CD4-positive, alpha-beta T cell treated with Interleukin-12 subunit alpha and Interleukin-12 subunit beta, for 1 hour (primary cell): ENCODE measurements at regions not wholly inside any gene's neighbourhood (a gene's known extent, or its start where the extent isn't known, plus 50 kb on each side); places are given as distances from the start of the nearest gene placed in this dataset.

Source experiments
- DNase-seq: peaks from one replicate; pipeline ENCODE4 v3.0.0-alpha.2; 2020

DNA sequence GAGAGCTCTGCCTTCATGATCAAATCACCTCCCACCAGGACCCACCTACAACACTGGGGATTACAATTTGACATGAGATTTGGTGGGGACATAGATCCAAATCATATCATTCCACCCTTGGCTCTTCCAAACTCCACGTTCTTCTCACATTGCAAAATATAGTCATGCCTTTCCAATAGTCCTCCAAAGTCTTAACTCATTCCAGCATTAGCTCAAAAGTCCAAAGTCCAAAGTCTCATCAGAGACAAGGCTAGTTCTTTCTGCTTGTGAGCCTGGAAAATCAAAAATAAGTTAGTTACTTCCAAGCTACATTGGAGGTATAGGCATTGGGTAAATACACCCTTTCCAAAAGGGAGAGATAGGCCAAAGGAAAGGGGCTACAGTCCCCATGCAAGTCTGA, 186.9 kb upstream of the PAPPA start:
- no peak for DNase-seq

DNA sequence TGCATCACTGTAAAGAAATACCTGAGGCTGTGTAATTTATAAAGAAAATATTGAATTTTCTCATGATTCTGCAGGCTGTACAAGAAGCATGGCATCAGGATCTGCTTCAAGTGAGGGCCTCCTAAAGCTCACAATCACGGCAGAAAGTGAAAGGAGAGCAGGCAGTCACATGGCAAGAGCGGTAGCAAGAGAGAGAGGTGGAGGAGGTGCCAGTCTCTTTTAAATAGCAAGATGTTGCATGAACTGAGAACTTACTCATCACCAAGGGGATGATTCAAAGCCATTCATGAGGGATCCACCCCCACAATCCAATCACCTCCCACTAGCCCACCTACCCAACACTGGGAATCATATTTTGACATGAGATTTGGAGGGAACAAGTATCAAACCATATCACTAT, 184.5 kb upstream of the PAPPA start:
- DNase-seq: no peak

DNA sequence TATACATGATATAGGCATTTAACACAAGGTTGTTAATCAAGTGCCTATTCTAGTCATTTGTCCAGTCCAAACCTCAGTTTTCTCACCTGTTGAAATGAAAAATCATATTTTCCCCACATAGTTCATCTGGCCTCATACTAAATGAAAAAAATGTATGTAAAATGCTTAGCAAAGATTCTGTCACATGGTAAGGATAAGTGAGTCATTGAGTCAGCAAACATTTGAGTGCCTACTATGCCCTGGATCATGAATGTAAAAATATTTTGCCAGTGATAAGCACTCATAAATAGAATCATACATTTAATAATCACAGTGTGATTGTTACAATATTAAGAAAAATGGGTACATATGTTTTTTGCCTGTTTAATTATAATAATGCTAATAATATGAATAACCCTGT, 181.2 kb upstream of the PAPPA start:
- no peak for DNase-seq

DNA sequence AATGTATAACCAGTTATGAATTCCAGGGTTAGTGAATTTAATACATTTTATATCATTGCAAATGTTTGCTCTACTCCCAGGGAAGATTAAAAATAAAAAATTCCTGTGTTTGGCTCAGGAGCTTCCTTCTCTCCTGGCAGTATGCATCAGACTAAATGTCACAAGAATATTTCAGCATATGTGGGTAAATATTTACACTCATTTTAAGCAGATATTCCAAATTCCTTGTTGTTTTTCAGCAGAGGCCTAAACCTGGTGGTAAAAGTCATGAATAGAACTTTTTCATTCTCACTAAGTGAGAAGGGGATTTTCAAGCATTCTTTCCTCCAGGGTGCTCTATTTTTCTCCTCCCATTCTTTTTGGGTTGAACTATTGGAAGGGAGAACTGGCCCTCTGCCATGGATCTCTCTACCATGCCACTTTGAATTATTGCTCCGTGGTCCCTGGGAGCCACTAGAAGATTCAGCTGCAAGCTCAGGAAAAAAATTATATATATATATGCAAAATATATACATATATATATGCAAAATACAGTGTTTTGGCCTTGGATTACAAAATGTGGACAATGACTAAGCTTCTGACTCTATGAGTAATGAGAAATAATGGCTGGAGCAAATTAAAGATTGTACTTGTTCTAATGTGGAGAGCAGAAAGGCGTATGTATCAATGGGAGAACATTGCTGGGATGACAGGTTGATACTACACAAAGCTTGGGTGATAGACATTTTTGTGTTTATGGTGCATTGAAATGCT, 180.6 kb upstream of the PAPPA start:
- no peak for DNase-seq

DNA sequence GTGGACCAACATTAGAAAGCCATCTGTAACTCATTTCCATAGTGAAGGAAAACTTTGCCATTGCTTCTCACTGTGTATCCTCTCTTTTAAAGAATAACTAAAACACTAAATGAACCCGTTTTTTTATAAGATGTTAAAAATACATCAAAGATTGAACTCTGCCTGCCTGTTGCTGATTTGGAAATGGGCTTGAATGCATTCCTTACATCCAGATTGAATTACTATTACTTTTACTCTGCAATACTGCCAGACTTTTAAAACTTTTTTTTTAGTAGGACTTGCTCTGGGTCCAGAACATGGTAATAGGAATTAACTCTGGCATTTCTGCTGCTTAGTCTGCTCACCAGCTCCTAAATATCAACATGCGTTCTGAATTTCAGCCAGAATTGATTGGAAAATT, 176.8 kb upstream of the PAPPA start:
- DNase-seq: no peak

DNA sequence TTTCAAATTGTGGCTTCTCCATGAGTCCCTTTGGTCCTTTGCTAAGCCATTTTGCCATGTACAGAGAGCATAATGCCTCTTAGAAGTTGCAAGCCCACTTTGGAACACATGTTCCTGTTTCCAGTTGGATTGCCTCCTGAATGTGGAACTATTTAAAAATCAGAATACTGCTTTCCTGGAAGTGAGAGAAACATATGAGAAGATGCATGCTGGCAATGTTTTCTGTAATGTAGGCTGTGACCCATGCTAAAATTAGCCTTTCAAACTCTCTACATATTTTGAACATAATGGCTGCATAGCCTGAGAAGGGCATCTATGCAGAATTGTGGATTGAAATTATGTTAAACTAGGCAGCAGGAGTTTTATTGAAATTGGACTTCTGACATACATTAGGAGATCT, 175.5 kb upstream of the PAPPA start:
- DNase-seq: no peak

DNA sequence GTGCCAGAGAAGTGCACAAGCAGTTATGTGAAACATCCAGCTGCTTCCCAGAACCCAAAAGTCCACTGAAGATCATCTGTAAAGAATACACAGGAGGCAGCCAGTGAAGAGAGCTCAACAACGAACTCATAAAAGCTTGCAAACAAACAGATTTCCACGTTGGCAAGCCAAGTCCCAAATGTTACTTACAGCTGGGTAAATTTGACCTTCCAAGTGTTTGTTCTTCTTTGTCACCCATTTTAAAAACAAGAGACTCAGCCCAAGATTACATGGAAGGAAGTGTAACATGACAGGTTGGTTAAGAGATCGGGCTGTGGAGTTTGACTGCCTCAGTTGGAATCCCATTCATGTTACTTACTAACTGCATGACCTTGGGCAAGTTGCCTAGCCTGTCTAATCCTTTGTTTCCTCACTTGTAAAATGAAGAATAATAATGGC, 174.9 kb upstream of the PAPPA start:
- DNase-seq: no peak

DNA sequence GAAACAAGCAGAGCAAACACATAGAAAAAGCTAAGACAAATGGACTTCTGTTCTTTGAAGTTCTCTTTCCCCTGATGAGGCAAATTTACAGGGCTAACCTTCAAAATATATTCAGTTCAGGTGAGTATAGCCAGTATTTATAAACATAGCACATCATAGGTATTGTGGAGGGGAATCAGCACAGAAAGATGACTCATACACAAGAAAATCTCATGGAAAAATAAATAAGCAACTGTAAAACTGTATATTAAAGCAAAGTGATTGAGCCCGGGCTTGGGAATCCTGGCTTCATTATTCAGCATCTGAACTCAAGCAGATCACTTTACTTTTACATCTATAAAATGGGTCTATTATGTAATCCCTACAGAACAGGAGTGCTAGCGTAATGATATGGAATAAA, 173.5 kb upstream of the PAPPA start:
- DNase-seq: no peak

DNA sequence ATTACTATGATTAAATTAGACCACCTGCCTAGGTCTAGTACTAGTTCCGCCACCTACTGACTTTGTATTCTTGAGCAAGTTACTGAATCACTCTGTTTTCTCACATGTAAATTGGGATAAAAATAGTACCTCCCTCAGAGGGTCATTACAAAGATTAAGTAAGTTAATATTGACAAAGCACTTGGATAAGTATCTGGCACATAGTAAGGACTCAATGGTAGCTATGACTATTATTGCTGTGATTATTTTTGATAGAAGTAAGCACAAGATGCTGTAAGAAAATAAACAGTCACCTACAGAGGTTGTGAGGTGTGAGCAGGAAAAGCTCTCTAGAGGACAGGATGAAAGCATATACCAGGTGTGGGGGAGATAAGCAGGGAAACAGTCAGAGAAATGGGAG, 173.1 kb upstream of the PAPPA start:
- no peak for DNase-seq

DNA sequence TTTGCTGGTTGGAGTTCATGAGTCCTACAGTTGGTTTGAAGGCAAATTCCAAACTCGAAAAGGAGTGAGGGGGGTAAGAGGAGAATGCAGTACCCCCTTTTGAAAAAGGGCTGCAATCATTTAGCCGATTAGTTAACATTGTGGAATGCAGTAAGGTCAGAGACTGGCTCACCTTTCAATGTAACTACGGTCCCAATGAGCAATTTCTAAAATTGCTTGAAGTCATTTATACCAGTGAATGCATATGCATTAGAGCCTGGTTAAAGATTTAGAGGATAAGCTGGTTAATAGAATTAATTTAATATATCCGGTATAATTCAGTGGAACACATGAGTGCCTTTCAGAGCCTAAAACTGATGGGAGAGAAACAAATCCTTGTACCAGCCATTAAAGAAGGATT, 172.6 kb upstream of the PAPPA start:
- no peak for DNase-seq

DNA sequence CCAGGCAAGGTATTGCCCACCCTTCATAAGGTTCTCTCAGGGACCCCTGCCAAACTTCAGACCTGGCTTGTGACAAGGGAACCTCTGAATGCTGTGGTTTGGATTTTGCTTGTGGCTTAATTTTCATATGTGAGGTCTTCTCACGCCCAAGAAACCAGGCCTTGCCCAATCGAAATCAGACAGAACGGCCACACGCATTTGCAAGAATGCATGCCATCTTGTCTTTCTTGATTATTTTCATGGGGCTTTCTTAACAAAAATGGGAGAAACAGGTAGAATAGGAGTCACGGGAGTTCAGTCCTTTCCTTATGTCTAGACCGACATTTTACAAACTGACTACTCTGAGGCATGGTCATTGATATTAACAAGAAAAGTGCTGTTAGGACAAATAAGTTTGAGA, 170.2 kb upstream of the PAPPA start:
- no peak for DNase-seq

DNA sequence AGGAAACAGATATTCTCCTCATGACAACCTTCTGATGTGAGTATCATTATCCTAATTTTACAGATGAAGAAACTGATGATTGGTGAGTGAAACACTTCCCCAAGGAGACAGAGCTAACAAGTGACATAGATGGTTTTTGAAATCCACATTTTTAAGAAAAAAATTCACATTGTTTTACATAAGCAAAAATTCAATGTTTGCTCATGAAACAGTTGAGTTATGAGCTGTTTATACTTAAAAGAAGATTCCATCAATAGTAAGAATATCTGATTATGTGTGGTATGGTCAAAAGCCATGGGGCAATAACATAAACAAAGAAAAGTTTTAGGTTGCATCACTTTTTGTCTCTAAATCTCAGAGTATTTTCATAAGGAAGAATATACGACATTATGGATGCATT, 167.9 kb upstream of the PAPPA start:
- no peak for DNase-seq

DNA sequence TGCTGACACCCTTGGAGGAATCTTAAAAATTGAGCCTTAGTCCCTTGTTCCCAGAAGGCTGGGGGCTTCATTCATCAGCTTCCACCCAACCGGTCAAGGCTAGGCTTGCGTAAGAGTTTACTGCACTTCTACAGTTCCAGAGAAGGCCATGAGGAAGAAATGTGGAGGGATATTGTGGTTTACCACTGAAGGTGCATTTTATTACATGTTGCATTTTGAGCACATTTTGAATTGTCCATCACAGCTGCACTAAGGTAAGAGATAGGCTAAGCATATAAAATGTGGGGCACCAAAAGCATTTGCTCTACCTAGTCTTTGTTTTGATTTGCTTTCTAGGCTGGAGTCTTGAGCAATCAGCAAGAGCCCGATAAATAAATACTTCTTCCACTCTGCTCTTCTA, 167.1 kb upstream of the PAPPA start:
- no peak for DNase-seq

DNA sequence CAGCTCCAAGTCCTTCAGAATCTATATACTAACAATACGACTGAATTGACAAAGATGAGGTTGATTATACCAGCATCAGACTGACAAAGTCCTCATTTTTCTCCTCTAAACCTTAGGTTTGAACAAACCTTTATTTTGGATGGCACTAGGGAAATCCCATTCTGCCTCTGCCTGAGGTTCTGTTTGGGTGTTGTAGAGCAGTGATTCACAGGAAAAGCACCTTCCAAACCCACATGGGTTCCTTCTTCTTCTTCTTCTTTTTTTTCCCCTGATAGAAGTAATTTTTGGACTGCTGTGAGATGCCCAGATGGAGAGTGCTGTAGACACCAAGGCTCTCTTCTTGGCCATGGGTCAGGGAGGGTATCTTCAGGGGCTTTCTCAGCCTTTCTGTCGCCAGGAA, 164.9 kb upstream of the PAPPA start:
- DNase-seq: no peak

DNA sequence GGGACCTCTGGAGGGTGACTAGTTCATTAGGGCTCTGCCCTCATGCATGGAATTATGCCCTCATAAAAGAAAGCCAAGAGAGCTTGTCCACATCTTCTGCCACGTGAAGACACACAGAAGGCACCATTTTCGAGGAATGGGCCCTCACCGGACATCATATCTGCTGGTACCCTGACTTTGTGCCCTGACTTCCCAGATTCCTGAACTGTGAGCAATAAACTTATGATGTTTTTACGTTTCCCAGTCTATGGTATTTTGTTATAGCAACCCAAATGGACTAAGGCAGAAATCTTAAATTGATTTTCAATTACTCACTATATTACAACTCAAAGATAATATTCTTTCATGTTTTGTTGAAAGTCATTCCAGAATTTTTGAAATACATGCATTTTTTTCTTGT, 163.8 kb upstream of the PAPPA start:
- no peak for DNase-seq

DNA sequence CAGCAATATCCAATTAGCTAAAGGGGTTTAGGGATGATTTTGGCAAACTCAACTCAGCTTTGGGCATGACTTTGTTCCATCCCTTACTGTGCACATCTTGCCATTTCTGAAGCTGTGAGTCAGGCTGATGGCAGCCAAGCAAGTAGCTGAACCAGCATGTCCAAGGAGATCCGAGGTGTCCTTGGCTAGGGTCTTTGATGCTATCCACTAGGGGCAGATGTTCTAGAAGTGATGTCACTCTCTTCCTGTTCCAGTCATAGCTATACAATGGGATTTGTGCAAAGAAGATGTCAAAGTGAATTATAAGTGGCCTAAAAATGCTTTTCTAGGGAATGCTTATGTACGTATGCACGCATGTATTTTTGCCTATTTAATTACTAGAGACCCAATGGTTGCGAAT, 160.8 kb upstream of the PAPPA start:
- DNase-seq: no peak

DNA sequence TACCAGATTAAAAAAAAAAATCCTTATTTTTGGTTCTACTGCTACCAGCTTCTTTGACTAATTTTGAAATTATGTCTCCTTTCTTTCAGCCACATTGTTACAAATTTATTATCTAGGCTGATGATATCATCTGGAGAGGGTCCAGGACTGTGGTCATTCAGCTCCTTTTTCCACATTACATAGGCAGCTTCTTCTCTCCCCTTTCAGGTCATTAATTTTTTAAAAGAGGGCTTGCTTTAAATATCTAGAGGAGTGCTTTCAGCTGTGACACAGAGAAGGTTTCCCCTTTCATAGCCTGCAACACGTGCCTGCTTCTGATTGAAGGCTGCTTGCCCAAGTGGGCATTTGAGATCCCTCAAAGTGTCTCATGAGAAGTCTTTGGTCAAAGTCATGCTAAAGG, 155.7 kb upstream of the PAPPA start:
- DNase-seq: no peak

DNA sequence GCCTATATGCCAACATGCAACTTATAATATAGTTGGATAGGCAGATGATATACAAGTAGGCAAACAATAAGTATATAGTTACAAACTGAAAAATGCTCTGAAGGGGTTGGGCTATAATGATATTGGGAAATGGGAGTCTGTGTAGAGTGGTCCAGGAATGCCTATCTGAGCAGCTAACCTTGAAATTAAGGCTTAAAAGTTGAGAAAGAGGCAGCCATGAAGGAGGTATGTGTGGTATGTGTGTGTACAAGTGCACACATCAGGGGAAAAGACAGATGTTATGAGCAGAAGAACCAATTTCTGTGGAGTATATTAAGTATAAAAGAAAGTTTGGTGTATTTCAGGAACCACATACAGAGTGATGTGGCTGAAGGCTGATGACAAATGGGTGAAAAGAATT, 154.9 kb upstream of the PAPPA start:
- DNase-seq: no peak

DNA sequence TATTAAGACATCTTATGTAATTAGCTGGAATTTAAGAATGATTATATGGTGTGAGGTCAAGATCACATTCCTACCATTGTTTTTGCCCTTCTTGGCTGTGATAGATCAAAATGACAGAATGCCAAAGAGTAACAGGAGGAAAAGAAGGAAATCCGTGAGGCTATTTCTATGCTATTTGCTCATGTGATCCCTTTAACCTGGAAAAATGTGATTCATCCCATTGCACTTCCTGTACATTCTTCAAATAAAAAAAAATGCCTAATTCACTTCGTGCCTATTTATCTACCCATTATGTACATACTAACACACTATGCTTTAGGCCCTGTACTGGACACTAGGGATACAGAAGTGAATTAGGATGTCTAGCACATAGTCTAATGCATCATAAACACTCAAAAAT, 154.1 kb upstream of the PAPPA start:
- DNase-seq: no peak

DNA sequence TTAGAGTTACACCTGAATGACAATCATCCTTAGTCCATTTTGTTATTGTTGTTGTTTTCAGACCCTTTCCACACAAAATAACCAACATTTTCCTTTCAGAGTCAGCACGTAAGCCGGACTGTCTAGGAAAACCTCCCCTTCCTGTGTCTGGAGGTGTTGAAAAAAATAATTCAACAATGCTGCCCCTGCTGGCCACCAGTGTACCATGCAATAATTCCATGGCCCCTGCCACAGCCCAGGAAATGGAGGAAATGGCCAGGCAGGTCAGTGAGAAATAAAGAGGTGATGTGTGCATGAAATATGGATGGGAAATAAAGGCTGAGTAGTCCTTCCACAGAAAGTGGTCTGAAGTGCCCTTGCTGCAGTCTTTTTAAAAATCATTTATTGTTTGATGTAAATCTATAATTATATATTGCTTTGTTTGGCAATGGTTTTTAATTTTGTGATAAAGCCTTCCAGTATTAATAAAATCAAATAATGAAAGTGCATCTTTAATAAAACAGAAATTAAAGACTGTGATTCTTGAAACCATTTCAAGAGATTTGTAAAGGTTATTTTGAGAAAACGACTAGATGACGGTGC, 152.8 kb upstream of the PAPPA start:
- DNase-seq: no peak

DNA sequence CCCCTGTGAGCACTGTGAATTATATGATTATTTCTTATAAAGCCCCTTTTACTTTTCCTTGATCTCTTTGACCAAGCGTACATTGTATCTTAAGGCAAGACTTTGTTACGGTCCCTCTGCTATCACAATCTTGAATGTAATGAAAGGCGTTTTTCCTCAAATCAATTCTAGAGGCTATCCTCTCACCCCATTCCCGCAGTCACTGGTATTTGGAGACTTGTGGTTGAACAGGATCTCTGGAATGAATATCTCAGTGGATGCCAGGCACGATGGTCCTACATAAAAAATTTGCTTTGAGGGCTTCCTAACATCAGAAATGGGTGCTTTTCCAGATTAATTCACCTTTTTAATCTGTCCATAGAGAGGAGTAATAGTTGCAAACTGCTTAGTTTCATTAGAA, 151.4 kb upstream of the PAPPA start:
- DNase-seq: no peak

DNA sequence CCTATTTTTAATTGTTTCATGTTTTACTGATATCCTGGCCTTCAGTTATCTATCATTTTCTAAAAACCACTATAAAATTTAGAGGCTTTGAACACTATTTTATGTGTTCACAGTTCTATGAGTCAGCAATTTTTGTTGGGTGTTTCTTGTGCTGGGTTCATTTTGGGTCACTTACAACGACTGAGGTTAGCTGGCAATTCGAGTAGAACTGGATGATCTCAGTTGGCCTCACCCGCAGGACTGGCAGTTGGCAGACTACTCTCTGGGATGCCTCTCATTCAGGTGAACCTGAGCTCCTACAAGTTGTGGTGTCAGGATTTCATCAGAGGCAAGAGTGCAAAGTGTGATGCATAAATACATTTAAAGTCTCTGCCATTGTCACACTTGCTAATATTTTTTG, 151.0 kb upstream of the PAPPA start:
- no peak for DNase-seq

DNA sequence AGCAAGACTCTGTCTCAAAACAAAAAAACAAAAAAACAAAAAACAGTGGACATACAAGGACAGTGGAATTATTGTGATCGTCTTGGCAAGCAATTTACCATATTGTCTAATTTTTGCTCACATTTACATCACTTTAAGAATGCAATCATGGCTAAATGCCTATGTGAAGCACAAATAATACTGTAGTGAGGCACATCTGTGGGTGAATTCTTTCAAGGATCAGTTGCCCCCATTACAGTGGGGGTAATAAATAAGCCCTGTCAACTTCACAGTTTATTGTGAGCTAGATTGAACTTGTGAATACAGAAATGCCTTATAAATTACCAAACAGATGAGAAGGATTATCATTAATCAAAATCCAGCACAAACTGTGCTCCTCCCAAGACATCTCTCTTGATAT, 150.2 kb upstream of the PAPPA start:
- no peak for DNase-seq

DNA sequence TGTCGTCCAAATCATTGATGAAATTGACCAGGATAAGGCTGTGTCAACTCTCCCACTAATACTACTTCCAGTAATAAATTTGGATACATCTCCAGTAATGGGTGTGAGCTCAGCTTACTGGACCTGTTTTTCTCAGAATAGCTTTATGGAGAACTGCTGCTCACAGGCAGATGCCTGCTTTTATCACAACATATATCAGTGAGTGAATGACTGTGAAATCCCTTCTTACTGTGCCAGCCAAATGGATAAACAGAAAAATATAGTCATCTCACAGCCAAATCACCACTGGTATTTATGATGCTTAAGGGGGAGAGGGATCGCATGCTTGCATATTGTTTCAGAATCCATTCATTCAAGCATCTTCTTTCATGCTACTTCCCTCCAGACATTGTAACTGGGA, 148.4 kb upstream of the PAPPA start:
- no peak for DNase-seq

DNA sequence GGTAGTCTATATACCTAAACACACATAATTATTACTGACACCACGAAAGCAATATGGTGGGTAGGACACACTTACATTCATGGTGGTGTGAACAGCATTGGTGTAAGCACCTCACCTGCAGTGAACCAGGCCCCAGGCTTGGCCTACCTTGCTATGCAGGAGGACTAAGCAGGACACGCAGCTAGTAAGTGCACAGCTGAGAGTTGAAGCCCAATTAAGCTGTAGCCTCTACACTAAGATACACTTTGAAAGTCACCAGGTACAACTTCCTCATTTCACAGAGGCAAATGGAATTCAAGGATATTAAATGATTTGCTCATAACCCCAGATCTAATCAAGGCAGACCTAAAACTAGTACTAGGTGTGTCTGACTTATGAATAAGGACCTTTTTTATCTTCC, 145.8 kb upstream of the PAPPA start:
- no peak for DNase-seq
